HS-27A (cell line): ENCODE measurements at regions not wholly inside any gene's neighbourhood (a gene's known extent, or its start where the extent isn't known, plus 50 kb on each side); places are given as distances from the start of the nearest gene placed in this dataset.
A peak's percentile ranks its signal among the peaks of the same experiment; 100 is the strongest.

ENCODE experiments used
- DNase-seq: peaks from one replicate; pipeline ENCODE4 v3.0.0-alpha.2; 2012; ENCODE audit warnings: low read depth, missing footprints

GRCh38 chr11:27604416-27604815, 95.8 kb downstream of the BDNF start:
- DNase-seq: no peak

GRCh38 chr11:27603376-27603990, 96.8 kb downstream of the BDNF start:
- DNase-seq: no peak

- DNase-seq: no peak
Measured at GRCh38 chr11:27600656-27601055, 94.1 kb upstream of the LIN7C start.

GRCh38 chr11:27599217-27599616, 92.6 kb upstream of the LIN7C start:
- DNase-seq: no peak

- no peak for DNase-seq
Measured at GRCh38 chr11:27596802-27597201, 90.2 kb upstream of the LIN7C start.

GRCh38 chr11:27596388-27596787, 89.8 kb upstream of the LIN7C start:
- DNase-seq: no peak

- no peak for DNase-seq
Measured at GRCh38 chr11:27592098-27592780, 85.7 kb upstream of the LIN7C start.

- DNase-seq: no peak
Measured at GRCh38 chr11:27582621-27583020, 76.1 kb upstream of the LIN7C start.

- DNase-seq: no peak
Measured at GRCh38 chr11:27574342-27574741, 67.8 kb upstream of the LIN7C start.

GRCh38 chr11:27573024-27573423, 66.5 kb upstream of the LIN7C start:
- no peak for DNase-seq

- no peak for DNase-seq
Measured at GRCh38 chr11:27571154-27571810, 64.7 kb upstream of the LIN7C start.

- DNase-seq: no peak
Measured at GRCh38 chr11:27570542-27570941, 64.0 kb upstream of the LIN7C start.

GRCh38 chr11:27563641-27564040, 57.1 kb upstream of the LIN7C start:
- no peak for DNase-seq

- peak; percentile 36 for DNase-seq
Measured at GRCh38 chr11:27563201-27563600, 56.6 kb upstream of the LIN7C start.

- no peak for DNase-seq
Measured at GRCh38 chr11:27558401-27558800, 51.8 kb upstream of the LIN7C start.

GRCh38 chr11:27557226-27557625, 50.7 kb upstream of the LIN7C start:
- no peak for DNase-seq
